B cell (primary cell): ENCODE measurements at regions not wholly inside any gene's neighbourhood (a gene's known extent, or its start where the extent isn't known, plus 50 kb on each side); places are given as distances from the start of the nearest gene placed in this dataset.

Experiments
- ATAC-seq: fragments of 200-7000 bp; cut with Tn5 transposase; one replicate; pipeline ENCODE4 v1.10.0; 2021; ENCODE audit warnings: low read depth, mild to moderate bottlenecking, moderate number of reproducible peaks, moderate library complexity
- CTCF ChIA-PET: fragments of 350-600 bp; sonication (Branson Sonifier 250); formaldehyde crosslinking; loops from one replicate; lab custom pipeline; 2021; ENCODE audit warnings: antibody characterized with exemption, inconsistent platforms; lab: Charles Lee
- POLR2A ChIA-PET: fragments of 350-600 bp; sonication (Branson Sonifier 250); formaldehyde crosslinking; loops from one replicate; lab custom pipeline; 2021; ENCODE audit warnings: antibody characterized with exemption; lab: Charles Lee
- DNase-seq: peaks from one replicate; pipeline ENCODE4 v3.0.0; 2013
- H2AFZ ChIP-seq: 2 replicates; pipeline ENCODE4 v1.6.1; 2012; ENCODE audit warnings: mild to moderate bottlenecking, low read depth, low read length; ENCODE audit not compliant: insufficient read depth, poor library complexity, severe bottlenecking
- H3K27ac ChIP-seq, 2 donors: 1 replicate in 1 of 2; 2 replicates in 1 of 2; pipeline ENCODE4 v1.5.1; 2012 to 2013; ENCODE audit warnings: low read length in 2 of 2, mild to moderate bottlenecking in 2 of 2, moderate library complexity in 1 of 2
- H3K27me3 ChIP-seq, 4 experiments: fragments of 200-600 bp in 1 of 4; sonication (generic) in 1 of 4; replicated peaks in 1 of 4; 1 replicate in 2 of 4; 2 replicates in 2 of 4; pipeline versions ENCODE4 v1.6.1 to v1.7.0; 2013 to 2016; ENCODE audit warnings: low read length in 3 of 4, mild to moderate bottlenecking in 2 of 4, mixed read lengths in 1 of 4, moderate library complexity in 1 of 4; ENCODE audit not compliant: insufficient read depth in 4 of 4, control insufficient read depth in 3 of 4; ENCODE audit errors: control extremely low read depth in 1 of 4
- H3K36me3 ChIP-seq, 2 experiments: replicated peaks in 1 of 2; 1 replicate in 1 of 2; 2 replicates in 1 of 2; pipeline versions ENCODE4 v1.6.1 to v1.7.1; 2013; ENCODE audit warnings: low read length in 1 of 2; ENCODE audit not compliant: insufficient read depth in 2 of 2, control insufficient read depth in 1 of 2; ENCODE audit errors: control extremely low read depth in 1 of 2, extremely low read depth in 1 of 2
- H3K4me1 ChIP-seq, 2 donors: fragments of 200-600 bp in 1 of 2; sonication (generic) in 1 of 2; 1 replicate in 1 of 2; 2 replicates in 1 of 2; pipeline versions ENCODE4 v1.5.1 to v1.6.1; 2013 to 2017; ENCODE audit warnings: low read length in 2 of 2; ENCODE audit not compliant: control insufficient read depth in 2 of 2, insufficient read depth in 2 of 2
- H3K4me2 ChIP-seq: replicated peaks from 2 replicates; pipeline ENCODE3; 2012; ENCODE audit warnings: mild to moderate bottlenecking, low read depth, low read length; ENCODE audit not compliant: poor library complexity, severe bottlenecking
- H3K4me3 ChIP-seq, 5 experiments: fragments of 200-600 bp in 1 of 5; sonication (generic) in 1 of 5; 1 replicate in 3 of 5; 2 replicates in 2 of 5; pipeline versions ENCODE4 v1.5.1 to v1.7.0; 2011 to 2016; ENCODE audit warnings: low read length in 4 of 5, mild to moderate bottlenecking in 4 of 5, low read depth in 2 of 5, control low read depth in 1 of 5, moderate library complexity in 1 of 5; ENCODE audit not compliant: insufficient read depth in 1 of 5; ENCODE audit errors: control extremely low read depth in 1 of 5, extremely low read depth in 1 of 5
- H3K79me2 ChIP-seq: fragments of 200-600 bp; sonication (generic); one replicate; pipeline ENCODE4 v1.6.0; 2016; ENCODE audit warnings: low read length; ENCODE audit not compliant: control insufficient read depth, insufficient read depth
- H3K9ac ChIP-seq: fragments of 200-600 bp; sonication (generic); 2 replicates; pipeline ENCODE4 v1.6.1; 2017; ENCODE audit warnings: mild to moderate bottlenecking, low read length, moderate library complexity
- H3K9me3 ChIP-seq, 3 donors: one replicate each; pipeline versions ENCODE4 v1.6.1 to v1.7.1; 2013; ENCODE audit warnings: low read length in 2 of 3; ENCODE audit not compliant: control insufficient read depth in 2 of 3, insufficient read depth in 1 of 3; ENCODE audit errors: control extremely low read depth in 1 of 3
- H4K20me1 ChIP-seq: 2 replicates; pipeline ENCODE4 v1.6.0; 2012; ENCODE audit warnings: mild to moderate bottlenecking, low read length; ENCODE audit not compliant: insufficient read depth, control insufficient read depth, poor library complexity, severe bottlenecking
- H3K27ac Mint-ChIP-seq: one replicate; pipeline ENCODE4 v1.8.0; 2021; ENCODE audit warnings: mixed read lengths
- H3K27me3 Mint-ChIP-seq: one replicate; pipeline ENCODE4 v1.8.0; 2021; ENCODE audit warnings: mixed read lengths
- H3K4me1 Mint-ChIP-seq: one replicate; pipeline ENCODE4 v1.8.0; 2021; ENCODE audit warnings: mixed read lengths
- H3K4me3 Mint-ChIP-seq: one replicate; pipeline ENCODE4 v1.8.0; 2021; ENCODE audit warnings: mixed read lengths
- H3K9me3 Mint-ChIP-seq: one replicate; pipeline ENCODE4 v1.8.0; 2022; ENCODE audit warnings: mixed read lengths; ENCODE audit not compliant: insufficient read depth
- CTCF ChIP-seq: fragments of 200-600 bp; IDR thresholded peaks from one replicate; pipeline ENCODE4 v1.8.0; 2022; ENCODE audit warnings: antibody characterized with exemption, mild to moderate bottlenecking
- EZH2 ChIP-seq: IDR thresholded peaks from 2 replicates; pipeline ENCODE4 v1.6.1; 2012; ENCODE audit warnings: borderline replicate concordance, low read depth, mild to moderate bottlenecking, moderate library complexity, low read length; ENCODE audit not compliant: insufficient read depth, poor library complexity, severe bottlenecking
- WGBS: methylation state at CpG from one replicate; pipeline ENCODE4 v1.1.5; 2013; ENCODE audit warnings: missing lambda C conversion rate; ENCODE audit not compliant: insufficient coverage; 5-methylcytosine and 5-hydroxymethylcytosine counted together
- intact Hi-C: fragments of 100-400 bp; cut with micrococcal nuclease; formaldehyde crosslinking; loops from one replicate; pipeline ENCODE4 v1.10.0; 2022

DNA sequence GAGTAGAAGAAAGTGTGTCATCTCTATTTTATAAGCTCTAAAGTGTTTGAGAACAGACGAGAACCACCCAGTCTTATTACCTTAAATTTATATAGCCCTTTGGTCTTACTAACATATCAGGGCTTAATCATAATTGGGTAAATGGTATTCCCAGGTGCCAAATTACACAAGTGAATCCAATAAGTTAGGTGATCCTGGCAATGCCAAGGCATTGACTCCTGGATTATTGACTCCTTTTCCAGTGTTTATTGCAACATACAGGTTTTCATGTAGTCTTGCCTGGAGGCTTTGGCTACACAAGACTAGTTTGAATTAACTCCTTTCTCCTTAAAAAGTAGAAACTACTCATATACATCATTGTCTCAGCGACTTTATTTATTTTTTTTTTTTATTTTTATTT lies 59.7 kb upstream of the MAPRE2 start:
- Histone ChIP-seq H3K4me3 (no peak overlapping the region), H2AFZ (no peak overlapping the region), H3K4me2 (no peak overlapping the region), H3K9me3 (no peaks in the 10 kb centered on the region), H3K79me2 (no peaks in the 10 kb centered on the region), H3K9ac (no peak overlapping the region), H4K20me1 (no peaks in the 10 kb centered on the region), H3K4me1 (peaks cover 17 to 20% of the 10 kb centered on the region in 2 donors), H3K27me3 (peaks cover 0 to 1% (median 0%) of the 10 kb centered on the region in 4 experiments), H3K36me3 (no peaks in the 10 kb centered on the region), H3K27ac (no peak overlapping the region)
- Mint-ChIP-seq H3K27ac (no peak overlapping the region), H3K9me3 (no peaks in the 10 kb centered on the region), H3K4me3 (no peak overlapping the region), H3K27me3 (peaks cover 3% of the 10 kb centered on the region), H3K4me1 (peaks cover 20% of the 10 kb centered on the region)
- DNase-seq (no peak), ATAC-seq (no peak)
- TF ChIP-seq CTCF (no peak), EZH2 (no peak)
- WGBS, result no CpG with 5 or more reads among the region's 2 CpGs
- POLR2A ChIA-PET, result interaction anchor here (0.6 kb wide), 1 partner anchor 1238 kb away, joined by 4 read pairs; no protein-coding TSS in a partner anchor
- CTCF ChIA-PET, result no interaction called here
- intact Hi-C loops, result no loop called here

- H3K27me3 ChIP-seq, result no peaks in the 10 kb centered on the region
- H3K9me3 ChIP-seq, result no peaks in the 10 kb centered on the region
- no peak overlapping the region for H3K4me2 ChIP-seq
- ChIA-PET POLR2A (no interaction called here), CTCF (interaction anchor here (1.6 kb wide), 1 partner anchor 20 kb away, joined by 3 read pairs; no protein-coding TSS in a partner anchor)
- ATAC-seq, result no peak
- whole genome bisulfite sequencing, result no CpG with 5 or more reads among the region's 2 CpGs
- no peak overlapping the region for H3K27ac ChIP-seq
- H4K20me1 ChIP-seq, result no peaks in the 10 kb centered on the region
- DNase-seq, result no peak
- Mint-ChIP-seq H3K4me3 (no peak overlapping the region), H3K27ac (no peak overlapping the region), H3K9me3 (no peaks in the 10 kb centered on the region), H3K4me1 (no peaks in the 10 kb centered on the region), H3K27me3 (peaks cover 12% of the 10 kb centered on the region)
- H3K4me3 ChIP-seq, result no peak overlapping the region
- no peaks in the 10 kb centered on the region for H3K79me2 ChIP-seq
- intact Hi-C loops, result no loop called here
- H3K9ac ChIP-seq, result no peak overlapping the region
- no peaks in the 10 kb centered on the region for H3K4me1 ChIP-seq
- TF ChIP-seq EZH2 (no peak), CTCF (no peak)
- no peak overlapping the region for H2AFZ ChIP-seq
- no peaks in the 10 kb centered on the region for H3K36me3 ChIP-seq
These were observed 55.2 kb upstream of the MAPRE2 start for GRCh38 chr18:34985963-34986362.
